Peyer's patch (tissue), 4 donors: ENCODE measurements at regions not wholly inside any gene's neighbourhood (a gene's known extent, or its start where the extent isn't known, plus 50 kb on each side); places are given as distances from the start of the nearest gene placed in this dataset.

Source experiments
- CTCF ChIP-seq, 6 experiments: fragments of 450-650 bp in 4 of 6; fragments of 200-600 bp in 2 of 6; sonication (generic) in 1 of 6; IDR thresholded peaks; one replicate each; pipeline ENCODE4 v1.5.1; 2017 to 2019; ENCODE audit warnings: antibody characterized with exemption in 6 of 6, mild to moderate bottlenecking in 3 of 6, moderate library complexity in 1 of 6
- POLR2A ChIP-seq, 2 donors: fragments of 450-650 bp; IDR thresholded peaks; one replicate each; pipeline ENCODE4 v1.5.1; 2017; ENCODE audit warnings: antibody characterized with exemption in 2 of 2, mild to moderate bottlenecking in 2 of 2, moderate library complexity in 2 of 2

GRCh38 chr20:22074635-22075034 is 369.2 kb downstream of the PAX1 start:
- TF ChIP-seq POLR2A (IDR thresholded peaks at IDR 0.05) (no peak), CTCF (IDR thresholded peaks at IDR 0.05) (no peak)
